SK-N-MC (cell line): ENCODE measurements at regions not wholly inside any gene's neighbourhood (a gene's known extent, or its start where the extent isn't known, plus 50 kb on each side); places are given as distances from the start of the nearest gene placed in this dataset.

Experiments
- EZH2 ChIP-seq: fragments of 200-600 bp; sonication (generic); IDR thresholded peaks from one replicate; pipeline ENCODE4 v1.6.1; 2017; ENCODE audit warnings: antibody characterized with exemption
- POLR2AphosphoS5 ChIP-seq: IDR thresholded peaks from 2 replicates; pipeline ENCODE4 v1.6.1; 2012; ENCODE audit warnings: mild to moderate bottlenecking, low read depth, low read length, borderline replicate concordance

DNA sequence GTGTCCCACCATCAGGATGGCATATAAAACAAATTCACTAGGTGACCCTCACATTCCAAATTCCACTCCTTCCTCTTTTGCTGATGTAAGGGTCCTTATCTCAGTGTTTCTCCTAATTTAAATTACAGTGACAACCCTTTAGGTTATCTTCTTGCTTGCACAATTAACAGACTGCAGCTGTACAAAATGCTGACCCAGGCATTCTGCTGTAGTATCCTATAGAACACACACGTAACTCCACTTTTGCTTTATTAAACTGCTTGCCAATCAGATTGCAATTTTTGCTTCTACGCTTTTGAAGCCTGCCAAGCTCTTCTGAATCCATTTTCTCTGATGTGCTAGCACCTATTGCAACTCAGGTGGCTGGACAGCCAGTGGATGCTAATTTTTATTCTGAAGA lies 950.3 kb downstream of the TFAP2A start:
- no peak for TF ChIP-seq EZH2
- no peak for TF ChIP-seq POLR2AphosphoS5
